A673 (cell line): ENCODE measurements at regions not wholly inside any gene's neighbourhood (a gene's known extent, or its start where the extent isn't known, plus 50 kb on each side); places are given as distances from the start of the nearest gene placed in this dataset.

Source experiments
- CTCF ChIP-seq: fragments of 300-800, 200-600 bp; sonication (generic); conservative IDR thresholded peaks from 2 replicates; pipeline ENCODE4 v1.5.1; 2017; ENCODE audit warnings: low read depth, mild to moderate bottlenecking, antibody characterized with exemption, low read length, moderate library complexity, mixed read lengths
- EZH2 ChIP-seq: fragments of 200-600 bp; sonication (generic); IDR thresholded peaks from 2 replicates; pipeline ENCODE4 v1.6.1; 2017; ENCODE audit warnings: borderline replicate concordance, low read depth, mild to moderate bottlenecking, mixed read lengths, antibody characterized with exemption, low read length; ENCODE audit not compliant: poor library complexity, severe bottlenecking

GRCh38 chr10:55800602-55801352 lies 560.3 kb downstream of the ZWINT start:
- TF ChIP-seq CTCF = no peak
- TF ChIP-seq EZH2 = no peak
